T-helper 1 cell treated with Interleukin-12 subunit alpha and Interleukin-12 subunit beta and Interleukin-4 antibody, amounts not matched to agents 30 ng/mL and 1 ng/mL, for 36 hours (primary cell): ENCODE measurements at regions not wholly inside any gene's neighbourhood (a gene's known extent, or its start where the extent isn't known, plus 50 kb on each side); places are given as distances from the start of the nearest gene placed in this dataset.

Source experiments
- intact Hi-C: fragments of 100-400 bp; cut with micrococcal nuclease; formaldehyde crosslinking; loops from one replicate; pipeline ENCODE4 v1.15.1; 2024

DNA sequence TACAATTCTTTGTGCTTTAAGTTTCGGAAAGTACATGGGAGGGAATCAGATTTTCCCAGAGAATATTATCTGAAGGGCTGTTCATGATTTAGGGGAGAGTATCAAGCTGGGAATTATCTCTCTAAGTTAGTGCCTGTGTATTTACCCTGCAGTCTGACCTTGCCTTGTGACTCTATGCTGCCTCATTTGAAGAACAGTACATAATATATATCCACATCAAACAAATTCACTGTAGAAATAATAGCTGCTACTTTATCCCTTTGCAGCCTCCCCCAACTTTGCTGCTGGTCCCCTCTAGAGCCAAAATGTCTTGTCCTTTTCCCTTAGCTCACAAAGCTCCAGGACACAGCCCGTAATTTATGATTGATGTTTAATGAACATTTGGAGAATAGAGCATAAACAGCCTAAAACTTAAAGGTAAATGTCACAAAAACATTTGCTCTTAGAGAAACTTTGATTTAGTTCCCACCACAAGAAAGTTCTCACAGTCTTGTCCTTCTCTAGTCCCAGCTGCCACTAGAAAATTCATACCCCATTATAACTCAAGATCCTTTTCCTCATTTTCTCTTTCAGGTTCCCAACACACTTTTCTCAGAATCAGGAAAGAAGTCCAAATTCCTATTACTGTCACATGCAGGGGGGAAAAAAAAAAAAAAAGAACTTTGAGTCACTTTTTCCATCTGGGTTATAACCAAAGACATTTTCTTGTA, 1009.6 kb downstream of the FLRT2 start:
- intact Hi-C loops = no loop called here

DNA sequence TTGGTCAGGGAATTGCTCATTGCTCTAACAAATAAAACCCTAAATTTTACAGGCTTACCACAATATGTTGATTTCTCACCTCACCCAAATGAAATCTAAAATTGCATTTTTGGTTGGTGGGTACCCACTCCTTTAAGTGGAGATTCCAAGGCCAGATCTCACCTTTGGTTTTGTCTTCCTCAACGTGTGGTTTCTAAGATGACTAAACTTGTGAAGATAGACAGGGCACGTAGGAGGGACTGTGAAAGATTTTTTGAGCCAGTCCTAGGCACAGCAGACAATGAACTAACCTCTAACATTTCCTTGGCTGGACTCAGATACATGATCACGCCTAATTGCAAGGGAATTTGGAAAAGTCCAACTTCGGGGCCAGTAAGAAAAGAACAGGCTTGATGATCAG, 1003.9 kb downstream of the FLRT2 start:
- intact Hi-C loops = no loop called here

DNA sequence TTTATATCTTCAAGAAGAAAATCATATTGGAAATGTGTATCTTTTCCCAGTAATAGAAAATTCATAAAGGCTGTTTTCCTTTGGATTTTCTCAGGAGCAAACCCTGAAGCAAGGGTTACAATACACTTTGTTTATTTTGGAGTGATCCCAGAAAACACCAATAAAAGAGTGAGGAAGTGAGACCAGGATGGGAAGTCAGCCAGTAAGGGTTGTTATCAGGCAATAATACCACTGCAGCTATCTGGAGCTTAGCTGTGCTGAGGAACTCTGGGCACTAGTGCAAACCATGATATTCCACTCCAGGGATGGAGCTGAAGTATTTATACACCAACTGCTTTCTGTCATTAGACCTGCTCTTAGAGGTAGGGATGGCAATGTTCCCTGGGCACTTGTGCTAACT, 1002.3 kb downstream of the FLRT2 start:
- intact Hi-C loops = no loop called here

DNA sequence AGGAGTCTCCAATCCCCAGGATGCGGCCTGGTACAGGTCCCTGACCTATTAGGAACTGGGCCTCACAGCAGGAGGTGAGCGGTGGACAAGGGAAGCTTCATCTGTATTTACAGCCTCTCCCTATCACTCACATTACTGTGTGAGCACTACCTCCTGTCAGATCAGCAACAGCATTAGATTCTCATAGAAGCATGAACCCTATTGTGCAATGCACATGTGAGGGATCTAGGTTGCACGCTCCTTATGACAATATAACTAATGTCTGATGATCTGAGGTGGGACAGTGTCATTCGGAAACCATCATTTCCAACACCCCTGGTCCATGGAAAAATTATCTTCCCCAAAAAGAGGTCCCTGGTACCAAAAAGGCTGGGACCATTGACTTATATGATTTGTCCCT, 1000.5 kb downstream of the FLRT2 start:
- intact Hi-C loops = no loop called here

DNA sequence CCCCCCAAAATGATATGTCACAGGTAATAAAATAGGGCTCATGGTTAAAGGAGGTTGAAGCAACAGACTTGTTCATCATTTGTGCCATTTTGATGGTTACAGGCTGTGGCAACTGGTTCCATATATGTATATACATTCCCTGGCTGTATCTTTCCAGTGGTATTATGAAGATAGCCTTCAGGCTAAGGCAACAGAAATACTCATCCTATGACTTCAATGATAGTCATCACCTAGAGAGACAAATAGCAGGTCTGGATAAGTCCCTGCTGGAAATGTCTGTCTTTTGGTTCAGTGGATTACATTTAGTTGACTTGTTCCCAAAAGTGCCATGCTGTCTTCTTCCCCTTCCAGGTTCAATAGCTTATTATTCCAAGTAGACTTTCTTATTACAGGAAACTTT, 997.4 kb downstream of the FLRT2 start:
- intact Hi-C loops = no loop called here

DNA sequence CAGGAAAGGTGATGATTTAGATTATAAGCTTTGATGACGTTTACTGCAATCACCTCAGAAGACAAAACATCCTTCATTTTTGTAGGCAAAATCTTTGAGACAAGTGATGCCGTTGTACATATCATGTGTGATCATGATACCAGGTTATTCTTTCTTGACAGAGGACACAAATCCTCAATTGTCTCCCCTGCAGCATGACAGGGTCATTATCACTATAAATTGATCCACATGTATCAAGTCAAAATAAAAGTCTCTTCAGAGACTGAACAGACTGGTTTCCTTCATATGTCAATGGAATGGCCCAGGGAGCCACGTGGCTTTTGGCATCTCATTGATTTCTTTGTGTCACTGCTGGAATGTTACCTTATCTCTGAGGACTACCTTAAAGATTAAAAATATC, 995.7 kb downstream of the FLRT2 start:
- intact Hi-C loops = no loop called here

DNA sequence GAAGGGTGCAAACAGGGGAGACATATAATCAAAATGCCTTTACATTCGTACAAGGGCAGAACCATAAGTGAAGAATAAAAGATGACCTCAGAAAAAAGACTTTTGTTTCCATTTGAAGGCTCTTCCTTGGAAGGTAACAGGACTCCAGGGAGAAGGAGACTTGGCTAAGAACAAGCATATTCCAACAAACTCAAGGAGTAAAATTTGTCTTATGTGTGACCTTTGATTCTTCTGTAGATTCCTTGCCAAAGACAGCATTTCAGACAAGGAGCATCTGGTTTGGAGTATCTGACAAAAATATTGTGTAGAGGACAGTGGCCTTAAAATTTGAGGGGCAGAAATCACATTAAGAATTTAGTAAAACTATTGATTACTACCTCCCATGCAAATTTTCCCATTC, 991.9 kb downstream of the FLRT2 start:
- intact Hi-C loops = no loop called here

DNA sequence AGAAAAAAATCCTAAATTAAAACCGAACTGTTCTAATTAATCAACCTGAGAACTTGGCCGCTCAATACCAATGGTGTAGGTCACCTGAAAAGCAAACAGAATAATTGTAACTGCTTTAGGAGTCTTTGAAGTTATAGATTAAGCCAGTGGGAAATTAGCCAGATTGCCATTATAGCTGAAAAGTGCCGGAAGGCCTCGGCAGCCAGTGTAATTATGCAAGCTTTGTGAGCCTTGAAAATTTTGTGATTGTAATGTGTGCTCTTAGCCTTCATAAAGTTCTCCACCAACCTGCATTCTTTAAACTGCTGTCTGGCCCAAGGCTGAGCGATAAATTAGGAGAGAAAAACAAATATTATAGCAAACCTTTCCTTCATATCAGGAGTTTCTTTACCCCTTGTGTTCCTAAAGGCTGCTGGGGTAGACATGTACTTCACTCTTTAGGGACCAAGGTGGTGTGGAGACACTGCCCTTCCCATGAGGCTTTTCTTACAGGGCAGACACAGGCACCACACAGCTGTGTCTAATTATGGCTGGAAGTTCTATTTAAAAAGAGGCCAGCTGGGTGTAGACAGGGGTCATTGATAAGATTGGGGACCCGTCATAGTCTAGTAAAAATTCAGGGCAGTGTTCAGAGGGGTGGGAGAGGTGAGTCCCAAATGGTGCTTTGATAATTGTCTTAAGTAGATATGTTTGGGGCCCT, 991.2 kb downstream of the FLRT2 start:
- intact Hi-C loops = no loop called here

DNA sequence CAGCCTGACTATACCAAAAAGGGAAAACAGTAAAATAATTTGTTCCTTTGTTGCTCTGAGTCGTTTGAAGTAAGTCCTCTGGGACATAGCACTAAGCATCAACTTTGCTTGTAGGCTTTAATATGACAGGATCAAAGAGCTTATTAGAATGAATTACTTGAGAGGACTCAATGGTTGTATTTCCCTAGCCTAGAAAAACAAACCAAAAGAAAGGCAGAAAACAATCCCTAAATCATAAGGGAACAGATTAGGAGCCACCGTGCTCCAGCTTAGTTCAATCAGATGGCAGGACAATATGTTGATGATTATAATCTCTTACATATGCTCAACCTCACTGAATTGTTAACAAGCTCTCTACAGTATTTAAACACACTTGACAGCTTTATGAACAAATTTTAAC, 988.4 kb downstream of the FLRT2 start:
- intact Hi-C loops = no loop called here

DNA sequence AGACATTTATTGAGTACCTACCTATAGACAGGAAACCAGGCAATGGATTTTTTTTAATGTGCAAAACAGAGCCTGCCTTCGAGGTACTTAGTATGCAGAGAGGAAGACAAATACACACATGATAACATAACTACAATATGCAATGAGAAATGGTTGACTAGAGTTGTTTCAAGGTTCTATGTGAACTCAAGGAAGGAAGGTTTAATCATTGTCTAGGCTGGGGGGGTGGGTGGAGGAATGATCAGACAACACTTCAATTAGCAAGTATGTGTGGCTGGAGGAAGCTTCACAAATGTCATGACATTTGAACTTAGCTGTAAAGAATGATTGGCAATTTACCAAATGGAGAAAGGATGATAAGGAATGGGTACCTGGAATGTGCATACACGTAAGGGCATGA, 985.3 kb downstream of the FLRT2 start:
- intact Hi-C loops = no loop called here

DNA sequence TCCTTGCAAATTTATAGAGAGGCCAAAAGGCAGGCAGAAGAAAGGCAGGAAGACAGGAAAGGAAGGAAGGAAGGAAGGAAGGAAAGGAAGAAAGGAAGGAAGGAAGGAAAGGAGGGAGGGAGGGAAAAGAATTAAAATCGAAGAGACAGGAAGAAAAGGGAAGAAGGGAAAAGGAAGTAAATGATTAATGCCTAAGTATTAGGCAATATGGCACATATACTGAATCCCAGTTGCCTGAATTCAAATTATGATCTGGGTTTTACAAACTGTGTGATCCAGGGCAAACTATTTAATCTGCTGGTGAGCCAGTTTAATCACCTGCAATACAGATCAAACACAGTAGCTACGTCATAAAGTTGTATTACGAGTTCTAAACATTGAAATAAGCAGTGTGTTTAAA, 983.6 kb downstream of the FLRT2 start:
- intact Hi-C loops = no loop called here

DNA sequence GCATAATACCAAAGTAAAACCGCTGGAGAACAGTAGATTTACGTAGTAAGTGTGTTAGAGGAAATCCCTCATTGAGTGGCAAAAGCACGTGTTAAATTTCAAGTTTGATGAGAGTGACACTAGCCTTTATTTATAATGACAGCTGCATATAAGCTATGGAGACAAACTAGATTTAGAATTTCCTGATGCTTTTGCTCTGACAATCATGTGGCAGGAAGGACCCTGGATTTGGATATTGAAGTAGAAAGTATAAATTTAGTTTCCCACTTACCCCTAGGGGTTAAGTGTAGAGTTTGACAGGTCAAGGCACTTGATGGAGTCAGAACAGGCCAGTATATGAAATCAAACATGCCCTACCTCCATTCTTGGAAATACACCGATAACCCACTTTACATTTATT, 983.1 kb downstream of the FLRT2 start:
- intact Hi-C loops = no loop called here

DNA sequence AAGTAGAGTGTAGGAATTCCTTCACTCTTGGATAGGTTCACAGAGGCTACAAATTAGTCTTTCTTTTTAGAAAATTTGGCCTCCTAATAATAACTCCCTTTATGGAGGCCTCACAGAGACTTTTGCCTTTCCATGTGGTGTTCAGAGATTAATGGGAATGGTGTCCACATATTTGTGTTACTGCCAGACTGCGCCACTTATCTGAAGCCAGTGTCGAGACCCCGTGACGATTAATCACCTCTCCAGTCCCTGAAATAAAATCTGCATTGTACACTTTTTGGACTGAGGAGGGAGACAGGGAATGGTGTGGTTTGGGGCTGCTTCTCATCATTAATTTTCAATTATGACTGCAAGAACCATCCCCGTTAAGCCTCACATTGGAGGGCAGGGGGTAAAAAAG, 980.5 kb downstream of the FLRT2 start:
- intact Hi-C loops = no loop called here

DNA sequence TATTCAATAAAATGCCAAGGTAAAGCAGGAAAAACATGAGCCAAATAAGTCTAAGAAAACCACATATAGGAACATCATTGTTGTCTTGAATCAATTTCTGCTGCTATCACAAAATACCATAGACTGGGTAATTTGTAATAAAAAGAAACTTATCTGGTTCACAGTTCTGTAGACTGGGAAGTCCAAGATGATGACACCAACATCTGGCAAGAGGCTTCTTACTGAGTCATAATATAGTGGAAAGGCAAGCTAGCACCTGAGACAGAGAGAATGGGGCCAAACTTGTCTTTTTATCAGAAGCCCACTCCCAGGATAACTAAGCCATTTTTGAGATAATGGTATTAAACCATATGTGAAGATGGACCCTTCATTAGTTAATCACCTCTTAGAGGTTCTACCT, 975.9 kb downstream of the FLRT2 start:
- intact Hi-C loops = no loop called here

DNA sequence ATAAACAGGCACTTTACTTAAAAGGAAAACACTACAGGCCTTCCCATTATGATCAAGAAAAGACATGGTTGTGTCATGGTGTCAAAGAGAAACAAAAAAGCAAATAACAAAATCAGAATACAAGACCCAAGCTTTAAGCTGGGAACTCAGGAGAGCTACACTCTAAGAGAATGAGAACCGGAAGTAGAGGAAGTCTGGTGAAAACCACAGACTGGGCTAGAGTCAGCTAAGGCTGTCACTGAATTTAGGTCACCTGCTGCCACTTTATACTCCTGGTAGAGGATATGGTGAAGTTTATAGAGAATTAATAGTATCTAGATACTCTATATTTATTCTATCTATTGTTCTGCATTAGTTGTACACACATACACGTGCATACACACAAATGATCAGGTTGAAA, 971.7 kb downstream of the FLRT2 start:
- intact Hi-C loops = no loop called here

DNA sequence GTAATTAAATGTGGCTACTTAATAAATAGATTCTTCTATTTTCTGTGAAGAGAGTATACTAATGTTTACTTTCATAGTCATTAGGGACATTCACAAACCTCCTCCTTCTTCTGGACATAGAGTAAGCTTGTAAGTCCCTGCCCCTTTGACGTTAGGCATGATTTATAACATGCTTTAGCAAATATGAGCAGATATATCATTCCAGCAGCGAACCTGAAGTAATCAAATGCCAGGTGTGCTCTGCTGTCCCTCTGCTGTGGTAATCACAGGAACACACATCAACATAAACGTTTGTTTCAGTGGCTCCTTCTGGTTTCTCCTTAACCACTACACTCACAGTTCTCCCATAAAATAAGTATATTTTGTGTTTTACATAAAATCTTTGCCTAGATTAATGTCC, 961.8 kb downstream of the FLRT2 start:
- intact Hi-C loops = no loop called here

DNA sequence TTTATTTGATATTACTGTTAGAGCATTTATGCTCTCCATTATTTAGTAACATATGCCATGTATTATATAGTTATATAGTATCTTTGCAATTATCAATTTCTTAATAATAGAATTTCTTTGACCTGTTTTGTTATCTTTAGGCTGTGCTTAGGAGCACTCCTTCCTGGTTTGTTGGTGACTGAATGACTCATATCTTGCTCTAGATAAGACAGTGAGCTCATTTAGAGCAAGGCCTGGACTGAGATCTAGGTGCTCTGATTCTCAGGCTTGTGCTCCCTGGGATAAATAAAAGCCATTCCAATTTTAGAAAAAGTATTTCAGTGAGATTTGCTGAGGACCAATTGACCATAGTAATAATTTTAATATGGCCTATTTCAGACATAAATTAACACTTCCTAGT, 951.2 kb downstream of the FLRT2 start:
- intact Hi-C loops = no loop called here

DNA sequence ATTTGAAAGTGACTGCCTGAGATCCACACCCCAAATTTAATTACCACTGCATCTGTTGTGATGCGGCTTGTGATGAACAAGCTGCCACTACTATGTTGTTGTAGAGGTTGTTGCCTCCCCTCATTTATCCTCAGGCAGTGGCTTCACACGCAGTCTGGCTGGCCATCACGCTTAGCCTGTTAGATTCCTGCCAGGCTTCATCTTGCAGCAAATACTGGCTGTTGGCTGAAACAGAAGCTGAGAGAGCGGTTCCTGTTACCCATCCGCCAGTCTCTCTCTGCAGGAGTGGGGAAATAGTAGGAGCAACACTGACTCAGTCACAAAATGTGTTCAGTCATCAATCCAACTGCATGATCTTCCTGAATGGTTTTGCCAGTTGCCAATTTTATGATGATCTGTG, 934.4 kb downstream of the FLRT2 start:
- intact Hi-C loops = no loop called here

DNA sequence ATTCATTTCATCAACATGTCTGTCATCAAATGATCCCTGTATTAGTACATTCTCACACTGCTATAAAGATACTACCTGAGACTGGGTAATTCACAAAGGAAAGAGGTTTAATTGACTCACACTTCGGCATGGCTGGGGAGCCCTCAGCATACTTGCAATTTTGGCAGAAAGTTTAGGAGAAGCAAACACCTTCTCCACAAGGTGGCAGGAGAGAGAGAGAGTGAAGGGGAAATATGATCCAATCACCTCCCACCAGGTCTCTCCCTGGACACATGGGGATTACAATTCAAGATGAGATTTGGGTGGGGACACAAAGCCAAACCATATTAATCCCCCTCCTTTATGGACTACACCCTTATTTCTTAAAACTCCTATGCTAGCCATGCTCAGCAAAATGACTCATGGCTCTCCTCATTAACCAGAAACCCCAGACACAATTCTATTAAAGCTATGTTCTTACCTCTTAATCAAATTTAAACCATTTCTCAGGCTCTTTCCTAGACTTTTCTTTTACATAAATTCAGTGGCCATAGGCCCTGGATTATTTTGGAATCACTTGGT, 932.3 kb downstream of the FLRT2 start:
- intact Hi-C loops = no loop called here

DNA sequence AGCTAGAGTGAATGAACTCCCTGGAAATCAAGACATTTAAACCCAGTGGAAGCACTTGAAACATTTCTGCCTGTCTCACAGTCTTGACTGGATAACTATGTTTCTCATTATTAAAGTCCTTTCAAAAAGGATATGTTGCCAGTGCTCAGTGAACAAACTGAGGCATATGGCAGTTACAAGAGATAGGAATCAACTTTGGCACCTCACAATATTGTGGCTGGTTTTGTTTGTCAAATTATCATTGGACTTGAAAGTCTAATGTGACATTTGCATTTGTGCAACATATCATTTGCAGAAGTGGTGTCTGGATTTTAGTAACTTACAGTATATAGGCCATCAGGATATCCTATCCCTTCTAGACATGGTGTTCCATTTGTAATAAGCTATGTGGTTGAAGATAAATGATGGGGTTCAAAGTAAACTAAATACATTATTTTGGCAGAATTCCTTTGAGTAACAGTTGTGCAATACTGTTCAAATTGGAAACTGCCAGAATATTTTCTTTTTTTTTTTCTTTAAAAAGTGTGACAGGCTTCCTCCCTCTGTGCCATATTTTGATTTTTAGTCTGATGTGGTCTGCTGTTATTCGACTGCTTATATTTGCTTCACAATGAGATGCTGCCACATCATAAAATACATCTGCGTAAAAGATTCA, 927.7 kb downstream of the FLRT2 start:
- intact Hi-C loops = no loop called here

DNA sequence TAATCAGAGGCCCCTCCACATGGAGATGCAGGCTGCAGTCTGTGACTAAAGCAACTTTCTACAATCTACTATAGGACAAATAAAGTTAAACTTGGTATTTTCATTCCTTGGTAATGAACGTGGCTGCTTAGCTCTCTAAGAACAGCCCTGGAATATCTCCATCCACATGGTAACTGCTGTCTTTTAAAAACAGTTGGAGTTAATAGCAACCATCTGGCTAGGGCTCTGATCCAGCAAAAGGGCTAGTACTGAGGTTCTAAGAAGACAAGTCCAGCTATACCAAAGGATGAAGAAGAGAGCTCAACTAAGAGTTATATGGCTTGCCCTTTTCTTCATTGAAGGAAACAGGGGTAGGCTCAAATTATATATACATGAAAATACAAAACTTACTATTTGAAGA, 920.1 kb downstream of the FLRT2 start:
- intact Hi-C loops = no loop called here

DNA sequence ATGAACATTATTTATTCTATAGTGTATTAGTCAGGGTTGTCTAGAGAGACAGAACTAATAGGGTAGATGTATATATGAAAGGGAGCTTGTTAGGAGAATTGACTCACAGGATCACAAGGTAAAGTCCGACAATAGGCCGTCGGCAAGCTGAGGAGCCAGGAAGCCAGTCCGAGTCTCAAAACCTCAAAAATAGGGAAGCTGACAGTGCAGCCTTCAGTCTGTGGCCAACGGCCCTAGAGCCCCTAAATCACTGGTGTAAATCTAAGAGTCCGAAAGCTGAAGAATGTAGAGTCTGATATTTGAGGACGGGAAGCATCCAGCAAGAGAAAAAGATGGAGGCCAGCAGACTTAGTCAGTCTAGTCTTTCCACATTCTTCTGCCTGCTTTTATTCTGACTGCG, 912.2 kb downstream of the FLRT2 start:
- intact Hi-C loops = no loop called here

DNA sequence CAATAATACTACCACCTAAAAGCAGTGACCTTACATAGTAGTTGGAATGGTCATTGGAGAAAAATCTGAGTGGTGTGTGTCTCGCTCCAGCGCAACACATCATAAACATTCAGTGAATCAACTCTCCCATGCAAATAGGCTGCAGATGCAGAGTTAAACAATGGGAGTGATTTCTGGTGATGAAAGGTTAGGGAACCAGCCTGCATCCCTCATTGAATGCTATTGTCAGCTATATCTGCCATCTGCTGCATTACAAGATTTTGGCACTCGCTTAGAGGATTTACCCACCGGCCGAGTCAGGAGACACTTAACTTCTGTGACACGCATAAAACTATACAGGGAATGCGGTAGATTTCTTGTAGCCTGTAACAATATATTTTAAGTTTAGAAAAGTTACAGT, 900.9 kb downstream of the FLRT2 start:
- intact Hi-C loops = no loop called here
